HCT116 (cell line): ENCODE measurements at regions not wholly inside any gene's neighbourhood (a gene's known extent, or its start where the extent isn't known, plus 50 kb on each side); places are given as distances from the start of the nearest gene placed in this dataset.

ENCODE experiments used
- ATAC-seq: fragments of 200-7000 bp; cut with Tn5 transposase; 2 replicates; pipeline ENCODE4 v1.9.1; 2020; ENCODE audit warnings: mild to moderate bottlenecking, moderate library complexity
- BruUV-seq: library from RNA; stranded (reverse); fragments of 400-500 nt; replicated peaks from 2 replicates; lab custom pipeline; 2021; lab: Mats Ljungman, UMichigan
- CTCF ChIA-PET: fragments of 300-600 bp; sonication (Branson Sonifier 250); formaldehyde crosslinking; loops from one replicate; lab custom pipeline; 2021; ENCODE audit warnings: antibody characterized with exemption; lab: Charles Lee
- POLR2A ChIA-PET: fragments of 300-600, 350-600 bp; sonication (Branson Sonifier 250); formaldehyde crosslinking; loops from one replicate; lab custom pipeline; 2021; ENCODE audit warnings: antibody characterized with exemption; lab: Charles Lee
- RAD21 ChIA-PET, 2 experiments: fragments of 300-600 bp; sonication (Branson Sonifier 250); formaldehyde crosslinking; loops; one replicate each; lab custom pipeline; 2023; ENCODE audit warnings: low total read pairs in 2 of 2; ENCODE audit not compliant: uncharacterized antibody in 2 of 2, unreplicated experiment in 2 of 2, low non-redundant PET in 1 of 2; lab: Charles Lee
- DNase-seq: peaks from one replicate; pipeline ENCODE4 v3.0.0-alpha.2; 2010; ENCODE audit warnings: low read depth, low spot score
- H2AFZ ChIP-seq: fragments of 200-600 bp; shearing (Covaris generic), sonication (generic); 2 replicates; pipeline ENCODE4 v1.6.1; 2017; ENCODE audit warnings: low read depth, mixed run types, mixed read lengths, antibody characterized with exemption, low read length; ENCODE audit not compliant: poor library complexity, severe bottlenecking
- H3K27ac ChIP-seq: 2 replicates; pipeline ENCODE4 v1.5.1; 2012; ENCODE audit warnings: low read depth, low read length
- H3K27me3 ChIP-seq: fragments of 200-600 bp; sonication (generic); 2 replicates; pipeline ENCODE4 v1.6.1; 2016; ENCODE audit warnings: mixed run types, low read length, mixed read lengths; ENCODE audit not compliant: insufficient read depth
- H3K36me3 ChIP-seq, 2 experiments: fragments of 200-500 bp in 1 of 2; fragments of 200-600 bp in 1 of 2; sonication (Bioruptor generic) in 1 of 2; sonication (generic) in 1 of 2; 2 replicates each; pipeline versions ENCODE4 v1.5.1 to v1.6.1; 2014 to 2016; ENCODE audit warnings: low read length in 2 of 2, inconsistent platforms in 1 of 2, mixed read lengths in 1 of 2, mixed run types in 1 of 2; ENCODE audit not compliant: insufficient read depth in 2 of 2, control insufficient read depth in 1 of 2
- H3K4me1 ChIP-seq, 2 experiments: fragments of 200-600 bp in 1 of 2; sonication (generic) in 1 of 2; 2 replicates each; pipeline versions ENCODE4 v1.5.1 to v1.6.1; 2012 to 2017; ENCODE audit warnings: low read length in 2 of 2, inconsistent platforms in 1 of 2, mild to moderate bottlenecking in 1 of 2, mixed read lengths in 1 of 2, mixed run types in 1 of 2, moderate library complexity in 1 of 2; ENCODE audit not compliant: insufficient read depth in 2 of 2, control insufficient read depth in 1 of 2
- H3K4me2 ChIP-seq: fragments of 200-600 bp; sonication (generic); 2 replicates; pipeline ENCODE4 v1.6.1; 2017; ENCODE audit warnings: mixed run types, low read length, mixed read lengths
- H3K4me3 ChIP-seq, 2 experiments: fragments of 200-600 bp in 1 of 2; sonication (generic) in 1 of 2; replicated peaks in 1 of 2; 2 replicates each; pipeline ENCODE4 v1.5.1; 2011 to 2016; ENCODE audit warnings: low read length in 2 of 2, control low read depth in 1 of 2, low read depth in 1 of 2, mild to moderate bottlenecking in 1 of 2, mixed read lengths in 1 of 2, mixed run types in 1 of 2
- H3K79me2 ChIP-seq: fragments of 200-600 bp; sonication (generic); 2 replicates; pipeline ENCODE4 v1.6.1; 2017; ENCODE audit warnings: mild to moderate bottlenecking, mixed run types, low read length, moderate library complexity, mixed read lengths; ENCODE audit not compliant: insufficient read depth
- H3K9ac ChIP-seq: fragments of 200-600 bp; sonication (generic); 2 replicates; pipeline ENCODE4 v1.6.1; 2016; ENCODE audit warnings: low read length, mixed read lengths
- H3K9me2 ChIP-seq: fragments of 200-600 bp; sonication (generic), shearing (Covaris generic); 2 replicates; pipeline ENCODE4 v1.6.1; 2017; ENCODE audit warnings: mixed run types, mild to moderate bottlenecking, moderate library complexity; ENCODE audit not compliant: insufficient read depth
- H3K9me3 ChIP-seq, 2 experiments: fragments of 200-500 bp in 1 of 2; fragments of 200-600 bp in 1 of 2; sonication (Bioruptor generic) in 1 of 2; sonication (generic) in 1 of 2; 2 replicates each; pipeline ENCODE4 v1.6.1; 2014 to 2017; ENCODE audit warnings: low read length in 2 of 2, mixed read lengths in 2 of 2, inconsistent platforms in 1 of 2, low read depth in 1 of 2, mild to moderate bottlenecking in 1 of 2, mixed run types in 1 of 2, moderate library complexity in 1 of 2; ENCODE audit not compliant: control insufficient read depth in 1 of 2, insufficient read depth in 1 of 2
- H4K20me1 ChIP-seq: fragments of 200-600 bp; sonication (generic), shearing (Covaris generic); 2 replicates; pipeline ENCODE4 v1.6.1; 2017; ENCODE audit warnings: mixed run types, mild to moderate bottlenecking, moderate library complexity; ENCODE audit not compliant: insufficient read depth
- ATF3 ChIP-seq: IDR thresholded peaks from 2 replicates; pipeline ENCODE4 v1.6.1; 2012
- CTCF ChIP-seq, 3 experiments: fragments of 200-600 bp in 1 of 3; sonication (generic) in 1 of 3; IDR thresholded peaks in 2 of 3; conservative IDR thresholded peaks in 1 of 3; 2 replicates each; pipeline ENCODE4 v1.5.1; 2012 to 2017; ENCODE audit warnings: low read depth in 2 of 3, low read length in 2 of 3, antibody characterized with exemption in 1 of 3, borderline replicate concordance in 1 of 3, control low read depth in 1 of 3, mild to moderate bottlenecking in 1 of 3, mixed read lengths in 1 of 3, mixed run types in 1 of 3, moderate library complexity in 1 of 3; ENCODE audit not compliant: insufficient read depth in 1 of 3
- EGR1 ChIP-seq: IDR thresholded peaks from 2 replicates; pipeline ENCODE4 v1.6.1; 2012; ENCODE audit warnings: low read depth
- ELF1 ChIP-seq: IDR thresholded peaks from 2 replicates; pipeline ENCODE4 v1.6.1; 2012; ENCODE audit warnings: low read depth, borderline replicate concordance
- EZH2 ChIP-seq: fragments of 200-600 bp; sonication (generic); IDR thresholded peaks from 2 replicates; pipeline ENCODE4 v1.6.1; 2017; ENCODE audit warnings: antibody characterized with exemption, mixed run types
- EZH2phosphoT487 ChIP-seq: fragments of 200-600 bp; IDR thresholded peaks from 2 replicates; pipeline ENCODE4 v1.6.1; 2018; ENCODE audit warnings: antibody characterized with exemption, borderline replicate concordance
- FOSL1 ChIP-seq: IDR thresholded peaks from 2 replicates; pipeline ENCODE4 v1.6.1; 2012; ENCODE audit warnings: low read depth
- JUND ChIP-seq: IDR thresholded peaks from 2 replicates; pipeline ENCODE4 v1.6.1; 2012
- MAX ChIP-seq: IDR thresholded peaks from 2 replicates; pipeline ENCODE4 v1.6.1; 2012
- POLR2A ChIP-seq: IDR thresholded peaks from 2 replicates; pipeline ENCODE4 v1.7.0; 2011; ENCODE audit warnings: borderline replicate concordance; ENCODE audit not compliant: insufficient read depth, insufficient read length; ENCODE audit errors: extremely low read depth
- POLR2AphosphoS5 ChIP-seq: IDR thresholded peaks from 2 replicates; pipeline ENCODE4 v1.6.1; 2011; ENCODE audit warnings: mild to moderate bottlenecking, low read depth, low read length, moderate library complexity
- RAD21 ChIP-seq: IDR thresholded peaks from 2 replicates; pipeline ENCODE4 v1.6.1; 2012; ENCODE audit warnings: low read depth, mild to moderate bottlenecking
- REST ChIP-seq: IDR thresholded peaks from 2 replicates; pipeline ENCODE4 v1.6.1; 2012; ENCODE audit warnings: low read depth
- SP1 ChIP-seq: IDR thresholded peaks from 2 replicates; pipeline ENCODE4 v1.6.1; 2012; ENCODE audit warnings: low read depth
- SRF ChIP-seq: IDR thresholded peaks from 2 replicates; pipeline ENCODE4 v1.6.1; 2012; ENCODE audit warnings: low read depth
- TCF7L2 ChIP-seq: IDR thresholded peaks from 2 replicates; pipeline ENCODE4 v1.7.0; 2011; ENCODE audit warnings: borderline replicate concordance, inconsistent platforms; ENCODE audit not compliant: insufficient read depth, insufficient read length; ENCODE audit errors: extremely low read depth
- YY1 ChIP-seq: IDR thresholded peaks from 2 replicates; pipeline ENCODE4 v1.6.1; 2011; ENCODE audit warnings: low read length, low read depth, moderate library complexity, mild to moderate bottlenecking; ENCODE audit not compliant: insufficient replicate concordance; ENCODE audit errors: extremely low read depth
- ZBTB33 ChIP-seq: IDR thresholded peaks from 2 replicates; pipeline ENCODE4 v1.6.1; 2011; ENCODE audit warnings: mild to moderate bottlenecking, low read length, moderate library complexity; ENCODE audit not compliant: insufficient replicate concordance; ENCODE audit errors: extremely low read depth
- ZFX ChIP-seq: fragments of 450-650 bp; IDR thresholded peaks from 2 replicates; pipeline ENCODE4 v1.6.1; 2017
- ZNF274 ChIP-seq: fragments of 200-500 bp; sonication (Bioruptor generic); IDR thresholded peaks from 2 replicates; pipeline ENCODE4 v1.6.1; 2014; ENCODE audit warnings: mild to moderate bottlenecking, low read depth, low read length, inconsistent platforms
- intact Hi-C: fragments of 100-400 bp; cut with micrococcal nuclease; formaldehyde crosslinking; loops from 2 replicates; pipeline ENCODE4 v1.10.0; 2022

- Histone ChIP-seq H3K36me3 (no peaks in the 10 kb centered on the region), H3K4me3 (no peak overlapping the region), H3K9me3 (no peaks in the 10 kb centered on the region), H3K4me2 (no peak overlapping the region), H3K4me1 (no peaks in the 10 kb centered on the region), H4K20me1 (no peaks in the 10 kb centered on the region), H3K9me2 (no peaks in the 10 kb centered on the region), H3K79me2 (no peaks in the 10 kb centered on the region), H3K27me3 (peaks cover 27% of the 10 kb centered on the region), H3K27ac (no peak overlapping the region), H3K9ac (no peak overlapping the region), H2AFZ (no peak overlapping the region)
- DNase-seq = no peak
- ATAC-seq = no peak
- intact Hi-C loops = no loop called here
- ChIA-PET CTCF (no interaction called here), POLR2A (no interaction called here), RAD21 (no interaction called here)
- TF ChIP-seq TCF7L2 (no peak), ZBTB33 (no peak), ELF1 (no peak), SRF (no peak), RAD21 (no peak), EGR1 (no peak), YY1 (no peak), EZH2 (no peak), POLR2AphosphoS5 (no peak), EZH2phosphoT487 (no peak), FOSL1 (no peak), JUND (no peak), MAX (no peak), REST (no peak), CTCF (IDR thresholded peaks at IDR 0.05 in 2 of 3, conservative IDR thresholded peaks at IDR 0.05 in 1 of 3; ENCODE audit: borderline replicate concordance in 1 of 3, insufficient read depth in 1 of 3, low read depth in 2 of 3, low read length in 2 of 3) (no peak), ATF3 (no peak), POLR2A (no peak), ZNF274 (no peak), SP1 (no peak), ZFX (no peak)
- BruUV-seq = no TSS peak
Measured at GRCh38 chr5:75823811-75824210, 106.6 kb upstream of the POC5 start.
